Vagina (tissue), 2 donors: ENCODE measurements at regions not wholly inside any gene's neighbourhood (a gene's known extent, or its start where the extent isn't known, plus 50 kb on each side); places are given as distances from the start of the nearest gene placed in this dataset.
"Not testable (repeated sequence)": the region's sequence is repeated elsewhere in the genome, so short reads cannot be mapped to it uniquely, and the experiment has no call there.

Experiments used
- DNase-seq, 2 donors: peaks; one replicate each; pipeline ENCODE4 v3.0.0-alpha.2; 2017; ENCODE audit errors: extremely low spot score in 2 of 2
- H3K27ac ChIP-seq: fragments of 200-600 bp; sonication (generic); one replicate; pipeline ENCODE4 v1.5.1; 2019
- H3K27me3 ChIP-seq: fragments of 200-600 bp; sonication (generic); one replicate; pipeline ENCODE4 v1.5.1; 2019
- H3K36me3 ChIP-seq, 2 donors: fragments of 200-600 bp; sonication (generic); one replicate each; pipeline ENCODE4 v1.5.1; 2017 to 2019
- H3K4me1 ChIP-seq: fragments of 200-600 bp; sonication (generic); one replicate; pipeline ENCODE4 v1.5.1; 2019
- H3K4me3 ChIP-seq, 2 donors: fragments of 200-600 bp; sonication (generic); 1 replicate in 1 of 2; 2 replicates in 1 of 2; pipeline ENCODE4 v1.5.1; 2016 to 2019
- H3K9me3 ChIP-seq: fragments of 200-600 bp; sonication (generic); one replicate; pipeline ENCODE4 v1.5.1; 2019
- POLR2A ChIP-seq, 2 donors: fragments of 450-650 bp; IDR thresholded peaks; one replicate each; pipeline ENCODE4 v1.6.1; 2017; ENCODE audit warnings: antibody characterized with exemption in 2 of 2, mild to moderate bottlenecking in 2 of 2, moderate library complexity in 2 of 2
- POLR2AphosphoS5 ChIP-seq, 2 donors: sonication (generic); formaldehyde crosslinking; IDR thresholded peaks; one replicate each; pipeline ENCODE4 v1.9.0; 2017; ENCODE audit warnings: antibody characterized with exemption in 2 of 2, mild to moderate bottlenecking in 2 of 2, low read depth in 1 of 2; ENCODE audit not compliant: insufficient read depth in 1 of 2
- intact Hi-C: fragments of 100-400 bp; cut with DNase I; formaldehyde crosslinking; loops from one replicate; pipeline ENCODE4 v1.15.1; 2023
- TF ChIP-seq, protein P1 (sequence below), 3 experiments: fragments of 450-650 bp in 2 of 3; fragments of 200-600 bp in 1 of 3; sonication (generic) in 1 of 3; IDR thresholded peaks; one replicate each; pipeline ENCODE4 v1.5.1; 2017 to 2019; ENCODE audit warnings: antibody characterized with exemption in 3 of 3, mild to moderate bottlenecking in 2 of 3, moderate library complexity in 2 of 3

GRCh38 chrX:64662876-64663275 is 267.6 kb upstream of the MTMR8 start:
- Histone ChIP-seq H3K4me1 (no peaks in the 10 kb centered on the region), H3K4me3 (no peak overlapping the region), H3K36me3 (no peaks in the 10 kb centered on the region), H3K9me3 (no peaks in the 10 kb centered on the region), H3K27ac (no peak overlapping the region), H3K27me3 (no peaks in the 10 kb centered on the region)
- TF ChIP-seq POLR2A (IDR thresholded peaks at IDR 0.05) (no peak), POLR2AphosphoS5 (IDR thresholded peaks at IDR 0.05; ENCODE audit: insufficient read depth in 1 of 2, low read depth in 1 of 2) (no peak)
- TF ChIP-seq, protein P1, sequence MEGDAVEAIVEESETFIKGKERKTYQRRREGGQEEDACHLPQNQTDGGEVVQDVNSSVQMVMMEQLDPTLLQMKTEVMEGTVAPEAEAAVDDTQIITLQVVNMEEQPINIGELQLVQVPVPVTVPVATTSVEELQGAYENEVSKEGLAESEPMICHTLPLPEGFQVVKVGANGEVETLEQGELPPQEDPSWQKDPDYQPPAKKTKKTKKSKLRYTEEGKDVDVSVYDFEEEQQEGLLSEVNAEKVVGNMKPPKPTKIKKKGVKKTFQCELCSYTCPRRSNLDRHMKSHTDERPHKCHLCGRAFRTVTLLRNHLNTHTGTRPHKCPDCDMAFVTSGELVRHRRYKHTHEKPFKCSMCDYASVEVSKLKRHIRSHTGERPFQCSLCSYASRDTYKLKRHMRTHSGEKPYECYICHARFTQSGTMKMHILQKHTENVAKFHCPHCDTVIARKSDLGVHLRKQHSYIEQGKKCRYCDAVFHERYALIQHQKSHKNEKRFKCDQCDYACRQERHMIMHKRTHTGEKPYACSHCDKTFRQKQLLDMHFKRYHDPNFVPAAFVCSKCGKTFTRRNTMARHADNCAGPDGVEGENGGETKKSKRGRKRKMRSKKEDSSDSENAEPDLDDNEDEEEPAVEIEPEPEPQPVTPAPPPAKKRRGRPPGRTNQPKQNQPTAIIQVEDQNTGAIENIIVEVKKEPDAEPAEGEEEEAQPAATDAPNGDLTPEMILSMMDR (IDR thresholded peaks at IDR 0.05), result no peak
- intact Hi-C loops, result loop anchor here (10.0 kb wide), 1 partner anchor 452 kb away; no protein-coding TSS in a partner anchor
- no peak for DNase-seq

DNA sequence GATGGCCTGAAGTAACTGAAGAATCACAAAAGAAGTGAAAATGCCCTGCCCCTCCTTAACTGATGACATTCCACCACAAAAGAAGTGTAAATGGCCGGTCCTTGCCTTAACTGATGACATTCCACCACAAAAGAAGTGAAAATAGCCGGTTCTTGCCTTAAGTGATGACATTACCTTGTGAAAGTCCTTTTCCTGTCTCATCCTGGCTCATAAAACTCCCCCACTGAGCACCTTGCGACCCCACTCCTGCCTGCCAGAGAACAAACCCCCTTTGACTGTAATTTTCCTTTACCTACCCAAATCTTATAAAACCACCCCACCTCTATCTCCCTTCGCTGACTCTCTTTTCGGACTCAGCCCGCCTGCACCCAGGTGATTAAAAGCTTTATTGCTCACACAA is 262.0 kb upstream of the MTMR8 start:
- H3K27me3 ChIP-seq, H3K4me1 ChIP-seq, DNase-seq, H3K9me3 ChIP-seq, H3K27ac ChIP-seq, intact Hi-C loops, H3K4me3 ChIP-seq, H3K36me3 ChIP-seq: not testable (repeated sequence)

- no peaks in the 10 kb centered on the region for H3K4me1 ChIP-seq
- no peak overlapping the region for H3K27ac ChIP-seq
- no peak overlapping the region for H3K4me3 ChIP-seq
- H3K9me3 ChIP-seq, result peaks cover 7% of the 10 kb centered on the region
- DNase-seq, result no peak
- intact Hi-C loops, result no loop called here
- H3K27me3 ChIP-seq, result no peaks in the 10 kb centered on the region
- H3K36me3 ChIP-seq, result no peaks in the 10 kb centered on the region
- TF ChIP-seq, protein P1 (IDR thresholded peaks at IDR 0.05), result no peak
- TF ChIP-seq POLR2AphosphoS5 (IDR thresholded peaks at IDR 0.05; ENCODE audit: insufficient read depth in 1 of 2, low read depth in 1 of 2) (no peak), POLR2A (IDR thresholded peaks at IDR 0.05) (no peak)
These were observed 247.2 kb upstream of the MTMR8 start for GRCh38 chrX:64642482-64642881.
